Fibroblast of mammary gland (primary cell): ENCODE measurements at regions not wholly inside any gene's neighbourhood (a gene's known extent, or its start where the extent isn't known, plus 50 kb on each side); places are given as distances from the start of the nearest gene placed in this dataset.

Experiments used
- DNase-seq: peaks from one replicate; pipeline ENCODE4 v3.0.0-alpha.2; 2010; ENCODE audit warnings: low read depth
- H3K4me3 ChIP-seq: 2 replicates; pipeline ENCODE4 v1.5.1; 2011; ENCODE audit warnings: low read depth, mild to moderate bottlenecking, low read length, moderate library complexity; ENCODE audit not compliant: control insufficient read depth
- TF ChIP-seq, protein P1 (sequence below): conservative IDR thresholded peaks from 2 replicates; pipeline ENCODE4 v1.5.1; 2011; ENCODE audit warnings: low read depth, low read length, inconsistent platforms; ENCODE audit not compliant: control insufficient read depth, insufficient read depth

DNA sequence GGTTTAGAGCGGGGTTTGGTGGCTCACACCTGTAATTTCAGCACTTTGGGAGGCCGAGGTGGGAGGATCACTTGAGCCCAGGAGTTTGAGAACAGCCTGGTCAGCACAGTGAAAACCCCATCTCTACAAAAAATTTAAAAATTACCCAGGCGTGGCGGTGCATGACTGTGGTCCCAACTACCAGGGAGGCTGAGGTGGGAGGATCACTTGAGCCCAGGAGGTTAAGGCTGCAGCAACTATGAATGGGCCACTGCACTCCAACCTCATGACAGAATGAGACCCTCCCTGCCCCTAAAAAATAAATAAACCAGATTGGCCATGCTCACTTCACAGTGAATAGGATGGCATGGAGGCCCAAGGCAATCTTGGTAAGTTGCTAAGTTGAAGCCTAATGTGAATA, 168.9 kb downstream of the RHOU start:
- H3K4me3 ChIP-seq: no peak overlapping the region
- TF ChIP-seq, protein P1, sequence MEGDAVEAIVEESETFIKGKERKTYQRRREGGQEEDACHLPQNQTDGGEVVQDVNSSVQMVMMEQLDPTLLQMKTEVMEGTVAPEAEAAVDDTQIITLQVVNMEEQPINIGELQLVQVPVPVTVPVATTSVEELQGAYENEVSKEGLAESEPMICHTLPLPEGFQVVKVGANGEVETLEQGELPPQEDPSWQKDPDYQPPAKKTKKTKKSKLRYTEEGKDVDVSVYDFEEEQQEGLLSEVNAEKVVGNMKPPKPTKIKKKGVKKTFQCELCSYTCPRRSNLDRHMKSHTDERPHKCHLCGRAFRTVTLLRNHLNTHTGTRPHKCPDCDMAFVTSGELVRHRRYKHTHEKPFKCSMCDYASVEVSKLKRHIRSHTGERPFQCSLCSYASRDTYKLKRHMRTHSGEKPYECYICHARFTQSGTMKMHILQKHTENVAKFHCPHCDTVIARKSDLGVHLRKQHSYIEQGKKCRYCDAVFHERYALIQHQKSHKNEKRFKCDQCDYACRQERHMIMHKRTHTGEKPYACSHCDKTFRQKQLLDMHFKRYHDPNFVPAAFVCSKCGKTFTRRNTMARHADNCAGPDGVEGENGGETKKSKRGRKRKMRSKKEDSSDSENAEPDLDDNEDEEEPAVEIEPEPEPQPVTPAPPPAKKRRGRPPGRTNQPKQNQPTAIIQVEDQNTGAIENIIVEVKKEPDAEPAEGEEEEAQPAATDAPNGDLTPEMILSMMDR: no peak
- DNase-seq: no peak

DNA sequence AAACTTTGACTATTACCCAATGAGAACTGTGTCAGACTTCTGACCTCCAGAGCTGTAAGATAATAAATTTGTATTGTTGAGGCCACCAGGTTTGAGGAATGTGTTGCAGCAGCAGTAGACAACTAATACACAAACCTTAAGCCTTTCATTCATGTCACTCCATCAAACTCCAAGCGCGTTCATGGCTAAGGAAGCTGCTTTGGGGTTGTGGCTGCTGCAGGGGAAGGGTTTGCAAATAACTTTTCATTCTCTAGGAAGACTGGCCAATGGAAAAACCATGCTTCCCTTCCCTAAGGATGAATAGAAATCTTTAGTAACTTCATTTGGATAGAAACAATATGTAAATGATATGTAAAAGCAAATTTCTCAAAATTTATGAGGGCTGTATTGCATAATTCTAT, 170.4 kb downstream of the RHOU start:
- H3K4me3 ChIP-seq: no peak overlapping the region
- TF ChIP-seq, protein P1: no peak
- DNase-seq: no peak

DNA sequence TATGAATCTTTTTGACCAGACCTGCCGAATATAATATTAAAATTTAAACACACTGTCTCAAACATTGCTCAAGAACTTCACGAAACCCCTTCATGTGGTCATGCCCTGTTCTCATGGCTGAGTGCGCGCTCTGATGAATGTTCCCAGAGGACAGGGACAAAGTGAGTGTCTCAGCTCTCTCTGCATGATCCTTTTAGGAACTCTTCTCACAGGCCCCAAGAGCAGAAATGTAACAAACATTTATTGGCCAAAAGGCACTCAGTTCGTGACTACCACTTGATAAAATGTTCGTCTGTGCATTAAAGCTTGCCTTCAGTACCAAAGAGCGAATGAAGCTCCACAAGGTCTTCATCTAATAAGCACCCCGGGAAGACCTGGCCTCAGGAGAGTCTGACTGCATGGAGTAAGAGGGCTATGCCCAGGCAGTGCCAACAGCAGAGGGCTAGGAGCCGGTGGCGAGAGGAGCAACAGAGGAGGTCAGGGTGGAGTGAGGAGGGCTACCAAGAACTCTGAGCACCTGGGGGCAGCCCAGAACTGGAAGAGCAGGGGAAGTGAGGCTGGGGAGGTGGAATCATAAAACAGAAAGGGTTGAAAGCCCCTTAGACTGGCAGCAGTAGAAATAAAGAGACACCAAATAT, 171.1 kb downstream of the RHOU start:
- DNase-seq: no peak
- H3K4me3 ChIP-seq: no peak overlapping the region
- TF ChIP-seq, protein P1: no peak

DNA sequence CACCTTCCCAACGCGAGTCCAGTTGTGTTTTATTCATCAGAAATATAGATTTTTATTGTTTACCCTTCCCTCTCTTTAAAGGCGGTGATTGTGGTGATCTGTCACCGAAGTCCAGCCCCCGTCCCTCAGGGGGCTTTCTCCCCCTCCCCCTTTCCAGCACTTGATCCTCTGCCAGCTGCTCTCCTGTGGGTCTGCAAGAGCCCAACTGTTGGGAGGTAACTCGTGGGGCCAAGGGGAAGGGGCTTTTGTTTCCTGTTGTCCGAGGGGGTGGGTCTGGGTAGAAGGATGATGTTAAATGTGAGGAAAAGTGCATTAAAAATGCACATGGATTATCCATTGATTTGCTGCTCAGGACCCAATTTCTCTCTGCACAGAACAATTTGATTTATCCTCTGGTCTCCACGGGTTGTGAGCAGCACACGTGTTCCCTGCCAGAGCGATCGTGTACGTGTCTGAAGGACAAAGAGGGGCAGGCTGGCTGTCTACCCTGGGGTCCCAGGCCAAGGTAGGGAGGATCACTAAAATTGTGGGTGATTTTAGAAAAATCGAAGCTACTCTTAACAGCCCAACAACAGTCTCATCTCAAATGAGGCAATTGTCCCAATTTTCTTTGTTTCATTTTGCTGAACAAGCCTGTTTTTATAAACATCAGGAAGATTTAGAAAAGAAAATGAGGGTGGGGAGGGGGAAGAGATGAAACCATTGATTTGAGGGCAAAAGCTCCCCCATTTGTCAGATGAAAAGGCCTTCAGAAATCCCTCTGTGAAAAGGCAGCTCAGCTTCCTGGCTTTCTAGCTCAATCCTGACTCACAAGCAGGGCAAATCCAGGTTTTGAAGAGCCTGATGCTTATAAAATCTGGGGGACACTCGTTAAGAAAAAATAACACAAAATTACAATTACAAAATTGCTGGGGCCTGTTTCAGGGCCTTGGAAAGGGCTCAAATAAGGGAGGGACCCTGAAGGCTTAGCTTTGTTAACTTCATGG, 176.2 kb downstream of the RHOU start:
- TF ChIP-seq, protein P1: no peak
- no peak for DNase-seq

DNA sequence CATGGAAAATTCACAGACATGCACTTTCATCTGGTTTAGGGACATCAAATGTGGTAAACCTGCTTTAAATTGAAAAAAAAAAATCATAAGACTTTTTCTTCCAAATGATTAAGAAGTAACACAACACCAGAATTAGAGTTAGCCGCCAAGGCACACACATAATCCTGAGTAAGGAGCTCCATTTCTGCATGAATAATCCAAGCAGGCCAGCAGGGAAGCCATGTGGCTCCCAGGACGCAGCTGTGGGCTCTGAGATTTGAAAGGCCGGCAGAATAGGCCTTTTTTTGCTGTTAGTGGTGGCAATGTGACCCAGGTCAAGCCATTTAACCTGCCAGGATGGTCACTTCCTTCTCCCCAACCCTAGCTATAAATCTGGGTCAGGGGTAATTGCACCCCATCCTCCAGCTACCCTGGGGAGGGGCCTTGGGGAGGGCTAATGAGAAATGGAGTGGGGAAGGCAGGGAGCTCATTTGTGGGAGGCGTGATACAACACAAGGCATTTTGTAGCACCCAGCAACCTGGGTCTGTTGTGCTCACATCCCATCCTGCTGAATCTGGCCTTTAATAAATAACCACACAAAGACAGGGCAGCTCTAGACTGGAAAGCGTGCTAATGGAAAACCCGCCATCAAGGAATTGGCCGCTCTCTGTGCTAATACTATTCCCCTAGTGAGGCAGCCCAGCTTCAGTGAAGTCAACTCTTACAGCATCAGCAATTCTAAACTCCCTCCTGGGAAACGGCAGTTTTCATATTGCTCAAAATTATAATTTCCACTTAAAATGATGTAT, 178.5 kb downstream of the RHOU start:
- H3K4me3 ChIP-seq: no peak overlapping the region
- TF ChIP-seq, protein P1: no peak
- no peak for DNase-seq

More for the DNA sequence above, 176.2 kb downstream of the RHOU start:
- no peak overlapping the region for H3K4me3 ChIP-seq

DNA sequence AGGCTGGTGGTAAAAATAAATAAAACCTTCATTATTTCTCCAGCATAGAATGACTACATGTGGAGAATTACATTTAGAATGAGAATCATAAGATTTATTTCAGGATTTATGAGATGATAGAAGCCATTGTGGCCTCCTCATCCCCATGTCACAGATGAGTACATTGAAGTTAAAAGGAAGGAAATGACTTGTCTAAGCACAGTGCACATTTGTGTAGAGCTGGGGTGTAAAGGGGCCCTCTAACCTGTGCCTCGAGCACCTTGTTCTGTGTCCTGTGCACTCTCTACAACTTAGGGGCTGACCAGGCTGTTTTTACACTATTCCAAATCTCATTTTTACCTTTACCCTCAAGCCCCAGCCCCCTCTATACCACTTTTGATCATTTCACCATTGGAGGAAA, 179.4 kb downstream of the RHOU start:
- TF ChIP-seq, protein P1: no peak
- H3K4me3 ChIP-seq: no peak overlapping the region
- no peak for DNase-seq
